HCT116 (cell line): ENCODE measurements at regions not wholly inside any gene's neighbourhood (a gene's known extent, or its start where the extent isn't known, plus 50 kb on each side); places are given as distances from the start of the nearest gene placed in this dataset.
"Not testable (repeated sequence)": the region's sequence is repeated elsewhere in the genome, so short reads cannot be mapped to it uniquely, and the experiment has no call there.

Source experiments
- EGR1 ChIP-seq: IDR thresholded peaks from 2 replicates; pipeline ENCODE4 v1.6.1; 2012; ENCODE audit warnings: low read depth
- EZH2 ChIP-seq: fragments of 200-600 bp; sonication (generic); IDR thresholded peaks from 2 replicates; pipeline ENCODE4 v1.6.1; 2017; ENCODE audit warnings: antibody characterized with exemption, mixed run types

GRCh38 chr2:215721515-215721914 is 285.6 kb upstream of the FN1 start:
- TF ChIP-seq EZH2, EGR1: not testable (repeated sequence)
